ENCODE measurements at regions not wholly inside any gene's neighbourhood (a gene's known extent, or its start where the extent isn't known, plus 50 kb on each side); places are given as distances from the start of the nearest gene placed in this dataset.

- peaks cover 0 to 9% (median 0%) of the 10 kb centered on the region in 3 donors for H3K9me3 ChIP-seq (ENCODE audit: control extremely low read depth in 1 of 3, control insufficient read depth in 2 of 3, insufficient read depth in 1 of 3, low read length in 2 of 3)
- ChIA-PET CTCF (interaction anchor here (0.6 to 2.3 kb wide), 4 partner anchors 15 to 244 kb away, joined by 3 to 7 read pairs (median 4); partner anchors contain the start of gene SESN3), POLR2A (interaction anchor here (0.6 to 1.0 kb wide), 2 partner anchors 230 to 232 kb away, joined by 4 to 7 read pairs; partner anchors contain the start of gene SESN3)
- 100% methylated on average over 1 of the region's 2 CpGs for WGBS (ENCODE audit: insufficient coverage)
- H2AFZ ChIP-seq (ENCODE audit: insufficient read depth, low read depth, low read length, poor library complexity, severe bottlenecking), result no peak overlapping the region
- H3K27me3 Mint-ChIP-seq, result no peaks in the 10 kb centered on the region
- TF ChIP-seq EZH2 (IDR thresholded peaks at IDR 0.05; ENCODE audit: borderline replicate concordance, insufficient read depth, low read depth, low read length, poor library complexity, severe bottlenecking) (no peak), CTCF (IDR thresholded peaks at IDR 0.05) (no peak)
- intact Hi-C loops (cut with micrococcal nuclease), result loop anchor here (10.0 kb wide), 1 partner anchor 113 kb away; no protein-coding TSS in a partner anchor
- peak overlapping the region; percentile 32 to 46 for H3K27ac ChIP-seq (ENCODE audit: low read length in 2 of 2)
- no peak for DNase-seq
- ATAC-seq (ENCODE audit: low read depth), result no peak
- no peaks in the 10 kb centered on the region for H3K36me3 ChIP-seq (replicated peaks in 1 of 2; ENCODE audit: control extremely low read depth in 1 of 2, control insufficient read depth in 1 of 2, extremely low read depth in 1 of 2, insufficient read depth in 2 of 2, low read length in 1 of 2)
- peaks cover 11 to 13% of the 10 kb centered on the region in 2 donors for H3K4me1 ChIP-seq (ENCODE audit: control insufficient read depth in 2 of 2, insufficient read depth in 2 of 2, low read length in 2 of 2)
- H3K9ac ChIP-seq (ENCODE audit: low read length), result no peak overlapping the region
- no peaks in the 10 kb centered on the region for H3K79me2 ChIP-seq (ENCODE audit: control insufficient read depth, insufficient read depth, low read length)
- H3K27me3 ChIP-seq (replicated peaks in 1 of 4; ENCODE audit: control extremely low read depth in 1 of 4, control insufficient read depth in 3 of 4, insufficient read depth in 4 of 4, low read length in 3 of 4), result no peaks in the 10 kb centered on the region
- H3K9me3 Mint-ChIP-seq (ENCODE audit: insufficient read depth), result no peaks in the 10 kb centered on the region
- H4K20me1 ChIP-seq (ENCODE audit: control insufficient read depth, insufficient read depth, low read length, poor library complexity, severe bottlenecking), result no peaks in the 10 kb centered on the region
- H3K4me2 ChIP-seq (replicated peaks; ENCODE audit: low read depth, low read length, poor library complexity, severe bottlenecking), result peak overlapping the region; percentile 15
- H3K4me3 Mint-ChIP-seq, result peak overlapping the region; percentile 40
- peak overlapping the region; percentile 83 for H3K27ac Mint-ChIP-seq
- peaks cover 16% of the 10 kb centered on the region for H3K4me1 Mint-ChIP-seq
- no peak overlapping the region for H3K4me3 ChIP-seq (ENCODE audit: control extremely low read depth in 1 of 5, extremely low read depth in 1 of 5, insufficient read depth in 1 of 5, low read depth in 2 of 5, low read length in 4 of 5)
These were observed 230.3 kb upstream of the SESN3 start for GRCh38 chr11:95461348-95461747.

GRCh38 chr11:95459291-95460042, 228.5 kb upstream of the SESN3 start:
- H3K27me3 Mint-ChIP-seq, result no peaks in the 10 kb centered on the region
- no peaks in the 10 kb centered on the region for H3K36me3 ChIP-seq (replicated peaks in 1 of 2; ENCODE audit: control extremely low read depth in 1 of 2, control insufficient read depth in 1 of 2, extremely low read depth in 1 of 2, insufficient read depth in 2 of 2, low read length in 1 of 2)
- no peak overlapping the region for H3K27ac Mint-ChIP-seq
- no peak overlapping the region for H3K4me3 ChIP-seq (ENCODE audit: control extremely low read depth in 1 of 5, extremely low read depth in 1 of 5, insufficient read depth in 1 of 5, low read depth in 2 of 5, low read length in 4 of 5)
- H3K27ac ChIP-seq (ENCODE audit: low read length in 2 of 2), result no peak overlapping the region
- H3K9ac ChIP-seq (ENCODE audit: low read length), result no peak overlapping the region
- 96% methylated on average over 4 of the region's 7 CpGs for WGBS (ENCODE audit: insufficient coverage)
- CTCF ChIA-PET, result interaction anchor here (0.5 kb wide), 1 partner anchor 885 kb away, joined by 3 read pairs; no protein-coding TSS in a partner anchor
- H3K4me3 Mint-ChIP-seq, result no peak overlapping the region
- peaks cover 29% of the 10 kb centered on the region for H3K4me1 Mint-ChIP-seq
- no peak overlapping the region for H2AFZ ChIP-seq (ENCODE audit: insufficient read depth, low read depth, low read length, poor library complexity, severe bottlenecking)
- no peaks in the 10 kb centered on the region for H4K20me1 ChIP-seq (ENCODE audit: control insufficient read depth, insufficient read depth, low read length, poor library complexity, severe bottlenecking)
- peaks cover 0 to 9% (median 0%) of the 10 kb centered on the region in 3 donors for H3K9me3 ChIP-seq (ENCODE audit: control extremely low read depth in 1 of 3, control insufficient read depth in 2 of 3, insufficient read depth in 1 of 3, low read length in 2 of 3)
- DNase-seq, result no peak
- ATAC-seq (ENCODE audit: low read depth), result no peak
- TF ChIP-seq EZH2 (IDR thresholded peaks at IDR 0.05; ENCODE audit: borderline replicate concordance, insufficient read depth, low read depth, low read length, poor library complexity, severe bottlenecking), result no peak
- TF ChIP-seq CTCF (IDR thresholded peaks at IDR 0.05), result no peak
- H3K79me2 ChIP-seq (ENCODE audit: control insufficient read depth, insufficient read depth, low read length), result no peaks in the 10 kb centered on the region
- H3K27me3 ChIP-seq (replicated peaks in 1 of 4; ENCODE audit: control extremely low read depth in 1 of 4, control insufficient read depth in 3 of 4, insufficient read depth in 4 of 4, low read length in 3 of 4), result no peaks in the 10 kb centered on the region
- POLR2A ChIA-PET, result interaction anchor here (0.7 kb wide), 1 partner anchor 330 kb away, joined by 4 read pairs; no protein-coding TSS in a partner anchor
- no peak overlapping the region for H3K4me2 ChIP-seq (replicated peaks; ENCODE audit: low read depth, low read length, poor library complexity, severe bottlenecking)
- no peaks in the 10 kb centered on the region for H3K9me3 Mint-ChIP-seq (ENCODE audit: insufficient read depth)
- intact Hi-C loops (cut with micrococcal nuclease), result loop anchor here (10.0 kb wide), 1 partner anchor 115 kb away; no protein-coding TSS in a partner anchor
- H3K4me1 ChIP-seq (ENCODE audit: control insufficient read depth in 2 of 2, insufficient read depth in 2 of 2, low read length in 2 of 2), result peaks cover 13 to 20% of the 10 kb centered on the region in 2 donors

All from B cell (primary cell).